ES-I3 (cell line): ENCODE measurements at regions not wholly inside any gene's neighbourhood (a gene's known extent, or its start where the extent isn't known, plus 50 kb on each side); places are given as distances from the start of the nearest gene placed in this dataset.

Source experiments
- H3K36me3 ChIP-seq: 2 replicates; pipeline ENCODE4 v1.6.1; 2013; ENCODE audit warnings: mild to moderate bottlenecking, low read length, control low read depth, moderate library complexity; ENCODE audit not compliant: insufficient read depth
- H3K4me1 ChIP-seq: 2 replicates; pipeline ENCODE4 v1.6.1; 2013; ENCODE audit warnings: mild to moderate bottlenecking, control low read depth, low read length; ENCODE audit not compliant: insufficient read depth
- H3K9ac ChIP-seq: 2 replicates; pipeline ENCODE4 v1.6.1; 2013; ENCODE audit warnings: low read depth, mild to moderate bottlenecking, low read length, moderate library complexity
- H3K9me3 ChIP-seq: 2 replicates; pipeline ENCODE4 v1.6.1; 2013; ENCODE audit warnings: mild to moderate bottlenecking, low read length, moderate library complexity; ENCODE audit not compliant: control insufficient read depth, insufficient read depth

DNA sequence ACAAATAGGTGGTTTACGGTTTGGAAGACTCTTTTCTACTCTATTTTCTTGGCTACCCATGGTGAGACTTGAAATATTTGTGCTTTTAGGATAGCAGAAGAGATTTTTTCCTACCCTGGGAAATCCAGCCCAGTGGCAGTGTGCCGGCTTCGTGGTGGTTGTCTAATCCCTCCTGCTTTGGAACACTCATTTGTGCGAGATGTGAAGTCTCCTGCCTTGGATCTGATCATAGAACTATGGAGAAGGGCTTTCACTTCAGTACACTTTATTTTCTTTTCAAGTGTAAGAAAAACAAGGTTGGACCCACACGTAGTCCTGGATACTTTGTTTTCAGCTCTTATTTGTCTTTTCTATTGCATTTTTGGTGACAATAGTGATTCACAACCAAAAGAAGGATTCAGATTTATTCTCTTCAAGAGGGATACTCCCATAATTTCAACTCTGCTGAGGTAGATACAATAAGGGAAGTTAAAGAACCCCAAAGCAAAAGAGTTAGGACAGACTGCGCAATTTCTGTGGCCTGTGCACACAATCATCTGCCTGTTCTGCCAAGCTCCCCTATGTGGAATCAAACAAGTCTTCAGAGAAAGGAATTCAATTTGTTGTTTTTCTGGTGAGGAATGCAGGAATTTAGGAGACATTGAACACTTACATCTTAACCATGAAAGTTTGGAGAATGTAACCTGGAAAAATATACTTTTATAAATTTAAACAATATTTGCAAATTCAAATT, 413.2 kb downstream of the GJA1 start:
- H3K4me1 ChIP-seq, result peaks cover 27% of the 10 kb centered on the region
- H3K9me3 ChIP-seq, result no peaks in the 10 kb centered on the region
- H3K36me3 ChIP-seq, result no peaks in the 10 kb centered on the region
- H3K9ac ChIP-seq, result no peak overlapping the region; the same call in 1 of the 2 replicates

DNA sequence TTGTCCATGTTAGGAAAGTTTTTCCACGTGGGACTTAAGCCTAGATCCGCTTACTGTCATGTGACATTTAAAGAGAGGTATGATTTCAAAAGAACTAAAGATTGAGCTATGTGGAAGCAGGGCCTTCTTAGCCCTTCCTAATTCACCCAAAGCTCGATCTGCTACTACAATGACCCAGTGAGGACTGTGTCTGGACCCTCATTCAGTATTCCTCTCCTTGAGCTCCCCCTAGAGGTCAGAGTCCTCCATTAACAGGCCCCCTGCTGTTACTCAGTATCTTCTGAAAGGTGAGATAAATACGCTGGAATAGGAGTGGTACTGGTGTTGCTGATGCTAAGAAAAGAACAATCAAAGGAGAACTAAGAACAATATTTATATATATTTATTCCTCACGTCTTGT, 414.0 kb downstream of the GJA1 start:
- Histone ChIP-seq H3K9ac (no peak overlapping the region), H3K4me1 (peaks cover 27% of the 10 kb centered on the region), H3K36me3 (no peaks in the 10 kb centered on the region), H3K9me3 (no peaks in the 10 kb centered on the region)

DNA sequence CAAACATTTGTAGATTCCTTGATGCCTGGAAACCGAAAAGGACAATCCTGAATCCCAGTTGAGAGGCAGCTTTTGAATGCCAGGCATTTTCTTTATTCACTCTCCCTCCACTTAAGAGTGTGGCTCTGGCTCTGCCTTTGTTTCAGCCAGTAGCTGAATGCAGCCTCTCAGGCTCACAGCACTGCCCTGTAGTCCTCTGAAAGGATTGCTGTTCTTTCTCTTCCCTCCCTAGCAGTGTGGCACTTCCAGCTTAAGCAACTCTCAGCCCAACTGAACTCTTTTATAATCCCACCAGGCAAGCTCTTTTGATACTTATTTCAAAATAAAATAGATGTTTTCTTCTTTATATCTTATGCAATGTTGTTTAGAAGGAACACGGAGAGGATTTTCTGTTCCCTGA, 415.6 kb downstream of the GJA1 start:
- peaks cover 27% of the 10 kb centered on the region for H3K4me1 ChIP-seq
- no peaks in the 10 kb centered on the region for H3K36me3 ChIP-seq
- H3K9ac ChIP-seq, result no peak overlapping the region
- H3K9me3 ChIP-seq, result no peaks in the 10 kb centered on the region

DNA sequence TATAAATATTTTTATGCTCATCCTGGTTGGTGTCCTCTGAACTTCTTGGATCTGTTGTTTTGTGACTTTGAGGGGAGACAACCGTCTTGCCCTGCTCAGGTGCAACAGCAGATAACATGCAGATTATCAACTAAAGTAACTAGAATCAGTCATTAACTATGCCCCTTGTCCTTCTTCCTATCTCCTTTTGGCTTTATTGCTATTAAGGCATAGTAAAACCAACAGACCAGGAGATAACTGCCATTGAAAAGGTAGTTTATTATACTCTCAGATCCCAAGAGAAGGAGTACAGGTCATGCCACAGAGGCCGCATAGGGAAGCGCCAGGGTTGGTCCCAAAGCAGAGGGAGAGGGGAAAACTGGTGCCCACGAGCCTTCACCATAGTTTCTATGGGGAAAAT, 418.2 kb downstream of the GJA1 start:
- Histone ChIP-seq H3K4me1 (peaks cover 16% of the 10 kb centered on the region; the same call in 1 of the 2 replicates), H3K9ac (no peak overlapping the region), H3K36me3 (no peaks in the 10 kb centered on the region)

DNA sequence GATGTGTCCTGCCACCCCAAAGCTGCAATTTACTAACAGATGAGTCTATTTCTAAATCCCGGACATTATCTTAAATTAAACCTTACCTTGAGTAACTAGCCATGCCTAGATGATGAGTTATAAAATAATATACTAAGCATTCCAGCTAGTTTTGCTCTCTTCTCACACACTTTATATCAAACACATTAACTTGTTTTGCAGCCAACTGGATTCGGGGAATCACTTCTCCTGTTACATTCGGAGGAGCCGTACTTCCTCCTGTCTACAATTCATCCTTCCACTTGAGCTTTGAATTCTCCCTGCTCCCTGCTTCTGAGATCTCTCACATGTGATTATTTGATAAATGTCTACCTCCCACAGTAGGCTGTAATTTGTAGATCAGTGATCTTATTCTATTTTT, 420.1 kb downstream of the GJA1 start:
- Histone ChIP-seq H3K9me3 (no peaks in the 10 kb centered on the region), H3K4me1 (peaks cover 4% of the 10 kb centered on the region; the same call in 1 of the 2 replicates), H3K36me3 (no peaks in the 10 kb centered on the region), H3K9ac (no peak overlapping the region)

More for the DNA sequence above, 418.2 kb downstream of the GJA1 start:
- H3K9me3 ChIP-seq, result no peaks in the 10 kb centered on the region

DNA sequence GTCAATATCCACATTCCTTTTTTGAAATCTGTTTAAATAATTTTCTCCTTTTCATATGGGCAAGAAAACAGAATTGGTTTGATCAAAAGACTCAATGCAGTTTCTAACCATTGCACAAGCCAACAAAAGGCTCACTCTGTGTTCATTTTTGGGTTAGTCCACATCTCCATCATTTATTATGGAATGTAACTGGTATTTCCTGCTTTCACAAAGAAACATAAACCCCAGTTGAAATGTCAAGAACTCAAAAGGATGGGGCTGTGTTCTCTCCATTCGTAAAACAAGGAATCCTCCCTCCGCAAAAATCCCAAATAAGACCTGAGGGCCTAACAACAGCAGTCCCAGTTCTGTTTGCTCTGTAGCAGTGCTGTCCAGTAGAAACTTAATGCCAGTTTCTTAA, 420.9 kb downstream of the GJA1 start:
- Histone ChIP-seq H3K9me3 (no peaks in the 10 kb centered on the region), H3K36me3 (no peaks in the 10 kb centered on the region), H3K9ac (no peak overlapping the region), H3K4me1 (peaks cover 2% of the 10 kb centered on the region; the same call in 1 of the 2 replicates)

DNA sequence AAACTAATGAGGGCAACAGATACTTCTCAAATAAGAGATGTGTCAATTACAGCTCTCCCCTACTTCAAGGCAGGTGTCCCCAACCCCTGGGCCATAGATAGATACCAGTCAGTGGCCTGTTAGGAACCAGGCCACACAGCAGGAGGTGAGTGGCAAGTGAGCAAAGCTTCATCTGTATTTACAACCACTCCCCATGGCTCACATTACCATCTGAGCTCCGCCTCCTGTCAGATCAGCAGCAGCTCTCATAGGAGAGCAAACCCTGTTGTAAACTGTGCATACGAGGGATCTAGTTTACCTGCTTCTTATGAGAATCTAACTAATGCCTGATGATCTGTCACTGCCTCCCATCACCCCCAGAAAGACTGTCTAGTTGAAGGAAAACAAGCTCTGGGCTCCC, 422.1 kb downstream of the GJA1 start:
- Histone ChIP-seq H3K9me3 (no peaks in the 10 kb centered on the region), H3K4me1 (no peaks in the 10 kb centered on the region), H3K36me3 (no peaks in the 10 kb centered on the region)

DNA sequence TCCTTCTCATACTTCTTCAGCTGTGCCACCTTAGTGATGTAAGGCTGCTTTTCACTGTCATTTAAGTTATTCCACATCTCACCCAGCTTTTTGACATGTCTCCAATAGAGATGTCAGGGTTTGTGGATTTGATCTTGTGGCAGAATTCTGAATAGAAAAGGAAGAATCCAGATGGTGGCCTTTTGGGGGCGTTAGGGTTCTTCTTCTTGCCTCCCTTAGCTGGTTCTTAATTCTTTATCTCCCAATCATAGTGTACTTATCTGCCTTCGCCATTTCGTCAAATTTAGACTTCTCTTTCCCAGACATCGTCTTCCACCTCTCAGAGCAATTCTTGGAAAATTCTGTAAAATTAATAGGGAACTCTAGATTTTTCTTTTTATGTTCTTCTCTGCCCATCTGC, 422.9 kb downstream of the GJA1 start:
- Histone ChIP-seq H3K4me1 (no peaks in the 10 kb centered on the region), H3K36me3 (no peaks in the 10 kb centered on the region), H3K9ac (no peak overlapping the region), H3K9me3 (no peaks in the 10 kb centered on the region)

More for the DNA sequence above, 422.1 kb downstream of the GJA1 start:
- no peak overlapping the region for H3K9ac ChIP-seq

DNA sequence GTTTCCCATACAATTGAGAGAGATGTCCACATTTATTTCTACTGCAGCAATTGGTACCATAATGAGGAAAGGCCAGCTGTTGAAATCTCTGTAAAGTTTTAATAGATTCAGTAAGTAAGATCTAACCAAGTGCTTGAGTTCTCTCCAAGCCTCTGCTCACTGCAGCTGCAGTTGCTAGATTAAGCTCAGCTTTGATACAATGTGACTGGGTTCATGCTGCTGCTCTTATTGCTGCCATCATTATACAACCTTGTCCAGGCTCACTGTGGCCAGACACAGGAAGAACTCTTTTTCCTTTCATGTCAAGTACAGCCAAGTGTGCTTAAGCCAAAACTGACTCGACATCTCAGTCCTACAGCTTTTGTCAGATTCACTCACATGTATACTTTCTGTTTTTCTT, 423.5 kb downstream of the GJA1 start:
- Histone ChIP-seq H3K36me3 (no peaks in the 10 kb centered on the region), H3K4me1 (no peaks in the 10 kb centered on the region), H3K9ac (no peak overlapping the region), H3K9me3 (no peaks in the 10 kb centered on the region)

DNA sequence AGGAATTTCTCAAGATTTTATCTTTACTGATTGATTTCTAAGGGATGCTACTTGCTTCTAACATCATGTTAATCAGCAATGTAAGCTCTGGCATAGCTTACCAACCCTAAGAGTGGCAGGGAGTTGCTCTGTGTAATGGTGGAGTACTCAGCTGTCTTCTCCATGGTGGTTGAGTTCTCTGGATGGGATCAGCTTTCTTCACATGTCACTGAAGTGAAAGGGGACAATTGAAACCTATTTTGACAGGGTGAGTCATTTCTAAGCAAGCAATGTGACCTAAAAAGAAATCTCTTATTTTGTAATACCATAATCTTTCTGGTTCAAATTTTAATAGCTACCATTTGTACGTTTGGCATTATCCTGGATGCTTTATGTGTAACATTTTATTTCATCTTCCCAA, 430.4 kb downstream of the GJA1 start:
- Histone ChIP-seq H3K36me3 (no peaks in the 10 kb centered on the region), H3K9ac (no peak overlapping the region), H3K9me3 (no peaks in the 10 kb centered on the region), H3K4me1 (no peaks in the 10 kb centered on the region)

DNA sequence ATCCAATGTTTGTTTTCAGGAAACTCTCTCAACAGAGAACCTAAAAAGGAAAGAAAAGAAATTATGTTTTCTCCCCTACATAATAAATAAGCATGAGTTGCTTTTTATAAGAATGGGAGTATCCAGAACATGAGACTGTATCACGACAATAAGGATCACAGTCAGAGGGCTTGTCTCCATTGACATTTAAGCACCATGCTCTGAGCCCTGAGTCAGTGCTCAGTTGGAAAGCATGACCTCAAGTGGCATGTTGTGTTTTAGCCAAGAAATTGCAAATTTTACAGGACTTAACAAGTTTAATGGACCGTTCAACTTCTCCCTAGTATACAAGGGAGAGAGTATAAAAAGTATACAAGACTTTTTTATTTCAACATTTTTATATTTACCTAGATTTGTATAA, 431.6 kb downstream of the GJA1 start:
- Histone ChIP-seq H3K9me3 (no peaks in the 10 kb centered on the region), H3K36me3 (no peaks in the 10 kb centered on the region), H3K9ac (no peak overlapping the region), H3K4me1 (no peaks in the 10 kb centered on the region)

DNA sequence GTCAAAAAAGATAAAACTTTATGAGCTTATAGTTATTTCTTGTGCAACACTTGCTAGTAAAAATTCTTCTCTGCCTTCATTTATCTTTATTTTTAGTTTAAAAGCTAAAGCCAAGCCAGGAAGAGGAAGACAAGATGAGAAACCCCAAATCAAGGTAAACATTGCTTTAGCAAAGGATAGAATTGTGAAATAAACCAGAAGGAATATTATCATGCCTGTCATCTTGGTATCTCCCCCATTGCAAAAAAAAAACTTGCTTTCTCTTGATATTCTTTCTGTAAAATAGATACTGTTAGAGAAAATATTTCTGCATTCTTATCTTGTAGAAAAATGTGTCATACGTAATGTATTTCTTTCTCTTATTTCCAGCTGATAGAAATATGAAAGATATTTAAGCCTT, 432.8 kb downstream of the GJA1 start:
- Histone ChIP-seq H3K9ac (no peak overlapping the region), H3K36me3 (no peaks in the 10 kb centered on the region), H3K4me1 (no peaks in the 10 kb centered on the region), H3K9me3 (no peaks in the 10 kb centered on the region; the same call in 1 of the 2 replicates)

DNA sequence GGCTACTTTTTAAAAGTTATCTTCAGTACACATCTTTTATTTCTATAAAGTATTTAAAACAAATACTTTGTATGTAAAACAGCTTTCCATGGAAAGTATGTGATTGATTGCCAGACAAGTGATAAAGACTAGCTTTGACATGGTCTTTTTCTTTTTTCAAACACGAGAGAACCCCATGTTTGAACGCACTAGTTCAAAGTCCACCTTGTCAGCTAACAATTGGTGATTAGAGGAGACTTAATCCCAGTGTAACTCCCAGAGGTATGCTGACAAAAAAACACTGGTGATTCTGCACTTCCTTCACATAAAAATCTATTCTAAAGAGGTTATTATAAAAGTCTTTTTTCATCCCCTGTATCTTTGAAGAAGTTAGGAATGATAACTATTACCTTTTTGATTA, 438.1 kb downstream of the GJA1 start:
- Histone ChIP-seq H3K9ac (no peak overlapping the region), H3K4me1 (no peaks in the 10 kb centered on the region), H3K36me3 (no peaks in the 10 kb centered on the region), H3K9me3 (peaks cover 3% of the 10 kb centered on the region)

DNA sequence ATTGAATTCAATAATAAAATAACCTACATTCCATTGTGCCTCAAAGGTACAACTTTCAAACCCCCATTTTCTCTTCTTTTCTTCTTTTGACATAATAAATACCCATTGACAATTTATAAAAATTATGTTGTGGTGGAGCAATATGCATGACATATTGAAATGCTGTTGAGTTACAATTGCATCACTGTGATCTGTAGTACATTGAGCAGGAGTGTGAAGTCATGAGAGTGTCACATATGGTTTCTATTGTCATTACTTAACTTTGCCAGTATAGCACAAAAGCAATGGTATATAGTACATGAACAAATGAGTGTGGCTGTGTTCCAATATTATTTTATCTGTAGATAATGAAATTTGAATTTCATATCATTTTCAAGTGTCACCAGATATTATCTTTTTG, 441.3 kb downstream of the GJA1 start:
- Histone ChIP-seq H3K4me1 (no peaks in the 10 kb centered on the region), H3K9me3 (peaks cover 3% of the 10 kb centered on the region), H3K9ac (no peak overlapping the region), H3K36me3 (no peaks in the 10 kb centered on the region)

DNA sequence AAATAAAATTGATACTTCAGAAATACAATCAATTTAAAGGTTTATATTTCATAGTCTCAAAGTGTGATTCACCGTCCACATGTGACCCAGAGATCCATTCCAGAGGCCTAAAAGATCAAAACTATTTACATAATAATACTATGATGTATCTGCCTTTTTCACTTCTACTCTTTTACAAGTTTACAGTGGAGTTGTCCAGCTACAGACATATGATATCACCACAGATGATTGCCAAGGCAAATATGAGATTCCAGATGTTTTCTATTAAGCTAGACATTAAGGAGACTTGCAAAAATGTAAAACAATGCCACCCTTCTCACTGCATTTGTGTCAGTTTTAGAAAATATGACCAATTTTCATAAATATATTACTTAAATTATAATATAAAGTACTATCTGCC, 443.7 kb downstream of the GJA1 start:
- Histone ChIP-seq H3K36me3 (no peaks in the 10 kb centered on the region), H3K4me1 (no peaks in the 10 kb centered on the region; the same call in 1 of the 2 replicates), H3K9me3 (peaks cover 3% of the 10 kb centered on the region; the same call in 1 of the 2 replicates)

More for the DNA sequence above, 443.7 kb downstream of the GJA1 start:
- H3K9ac ChIP-seq, result no peak overlapping the region
